Gastroesophageal sphincter (tissue), 4 donors: ENCODE measurements at regions not wholly inside any gene's neighbourhood (a gene's known extent, or its start where the extent isn't known, plus 50 kb on each side); places are given as distances from the start of the nearest gene placed in this dataset.
"Not testable (repeated sequence)": the region's sequence is repeated elsewhere in the genome, so short reads cannot be mapped to it uniquely, and the experiment has no call there.

ENCODE experiments used
- ATAC-seq: fragments of 150-250 bp; one replicate; pipeline ENCODE4 v1.9.1; 2016; ENCODE audit warnings: mild to moderate bottlenecking, moderate library complexity
- H3K27ac ChIP-seq, 4 donors: fragments of 200-600 bp; sonication (generic) in 3 of 4; 1 replicate in 3 of 4; 2 replicates in 1 of 4; pipeline ENCODE4 v1.5.1; 2016 to 2019
- H3K27me3 ChIP-seq: fragments of 200-600 bp; sonication (generic); one replicate; pipeline ENCODE4 v1.5.1; 2019
- H3K36me3 ChIP-seq, 2 donors: fragments of 200-600 bp; sonication (generic); one replicate each; pipeline ENCODE4 v1.5.1; 2019; ENCODE audit warnings: control low read depth in 1 of 2
- H3K4me1 ChIP-seq, 3 donors: fragments of 200-600 bp; sonication (generic); 1 replicate in 2 of 3; 2 replicates in 1 of 3; pipeline ENCODE4 v1.5.1; 2016 to 2019; ENCODE audit warnings: control low read depth in 2 of 3
- H3K4me3 ChIP-seq, 2 donors: fragments of 200-600 bp; sonication (generic); one replicate each; pipeline ENCODE4 v1.5.1; 2019; ENCODE audit warnings: mild to moderate bottlenecking in 1 of 2, moderate library complexity in 1 of 2
- H3K9me3 ChIP-seq, 3 donors: fragments of 200-600 bp; sonication (generic); one replicate each; pipeline ENCODE4 v1.5.1; 2017 to 2019; ENCODE audit warnings: control low read depth in 2 of 3
- CTCF ChIP-seq, 4 experiments: fragments of 200-600 bp in 2 of 4; fragments of 450-650 bp in 2 of 4; sonication (generic) in 1 of 4; IDR thresholded peaks; one replicate each; pipeline ENCODE4 v1.5.1; 2017 to 2019; ENCODE audit warnings: antibody characterized with exemption in 4 of 4, mild to moderate bottlenecking in 2 of 4, moderate library complexity in 2 of 4
- EP300 ChIP-seq: sonication (generic); formaldehyde crosslinking; IDR thresholded peaks from one replicate; pipeline ENCODE4 v1.6.1; 2017; ENCODE audit warnings: antibody characterized with exemption, mild to moderate bottlenecking
- POLR2A ChIP-seq, 2 donors: fragments of 450-650 bp; IDR thresholded peaks; one replicate each; pipeline ENCODE4 v1.6.1; 2017; ENCODE audit warnings: antibody characterized with exemption in 2 of 2, mild to moderate bottlenecking in 2 of 2, moderate library complexity in 1 of 2
- POLR2AphosphoS5 ChIP-seq: sonication (generic); formaldehyde crosslinking; IDR thresholded peaks from one replicate; pipeline ENCODE4 v1.6.1; 2017; ENCODE audit warnings: antibody characterized with exemption
- WGBS, 2 donors: methylation state at CpG; one replicate each; pipeline ENCODE4 v1.1.5; 2018; ENCODE audit warnings: low coverage in 1 of 2; 5-methylcytosine and 5-hydroxymethylcytosine counted together

GRCh38 chr12:107513184-107513583 lies 172.4 kb upstream of the PWP1 start:
- Histone ChIP-seq H3K9me3 (no peaks in the 10 kb centered on the region), H3K36me3 (no peaks in the 10 kb centered on the region), H3K27ac (no peak overlapping the region), H3K4me1 (no peaks in the 10 kb centered on the region), H3K27me3 (peaks cover 7% of the 10 kb centered on the region), H3K4me3 (no peak overlapping the region)
- 73 to 76% methylated on average over 5 of the region's 5 CpGs for WGBS, 2 donors
- no peak for TF ChIP-seq POLR2A (IDR thresholded peaks at IDR 0.05)
- TF ChIP-seq POLR2AphosphoS5 = no peak
- ATAC-seq = no peak

GRCh38 chr12:107513636-107514400 lies 171.8 kb upstream of the PWP1 start:
- Histone ChIP-seq H3K36me3 (no peaks in the 10 kb centered on the region), H3K27ac (no peak overlapping the region), H3K4me1 (no peaks in the 10 kb centered on the region), H3K27me3 (peaks cover 2% of the 10 kb centered on the region), H3K4me3 (no peak overlapping the region), H3K9me3 (no peaks in the 10 kb centered on the region)
- ATAC-seq = no peak
- 65% methylated on average over 3 of the region's 3 CpGs; no CpG with 5 or more reads in 1 of the 2 donors for WGBS, 2 donors
- TF ChIP-seq CTCF (IDR thresholded peaks at IDR 0.05) (no peak), EP300 (no peak), POLR2AphosphoS5 (no peak), POLR2A (IDR thresholded peaks at IDR 0.05) (no peak)

- peak; percentile 84 for ATAC-seq
- Histone ChIP-seq H3K4me3 (no peak overlapping the region), H3K27ac (peak overlapping the region in 3 of 4 donors; percentile 28 to 64 (median 46)), H3K9me3 (no peaks in the 10 kb centered on the region), H3K27me3 (no peaks in the 10 kb centered on the region), H3K4me1 (no peaks in the 10 kb centered on the region), H3K36me3 (no peaks in the 10 kb centered on the region)
- TF ChIP-seq POLR2A (IDR thresholded peaks at IDR 0.05) (no peak), POLR2AphosphoS5 (peak; percentile 22)
- 71 to 78% methylated on average over 6 to 7 of the region's 7 CpGs for WGBS, 2 donors
These were observed 170.6 kb upstream of the PWP1 start for GRCh38 chr12:107514887-107515445.

GRCh38 chr12:107515446-107515958 lies 170.1 kb upstream of the PWP1 start:
- no peaks in the 10 kb centered on the region for H3K9me3 ChIP-seq
- no peaks in the 10 kb centered on the region for H3K27me3 ChIP-seq
- H3K36me3 ChIP-seq = no peaks in the 10 kb centered on the region
- WGBS, 2 donors = 13 to 45% methylated on average over 1 to 2 of the region's 2 CpGs
- TF ChIP-seq CTCF (IDR thresholded peaks at IDR 0.05) (no peak), POLR2A (IDR thresholded peaks at IDR 0.05) (no peak), EP300 (no peak), POLR2AphosphoS5 (peak; percentile 38)
- peak; percentile 95 for ATAC-seq
- no peaks in the 10 kb centered on the region for H3K4me1 ChIP-seq
- H3K4me3 ChIP-seq = no peak overlapping the region
- peak overlapping the region in 3 of 4 donors; percentile 28 to 64 (median 46) for H3K27ac ChIP-seq

- H3K4me1 ChIP-seq, H3K27ac ChIP-seq, ATAC-seq, H3K9me3 ChIP-seq, H3K36me3 ChIP-seq, H3K4me3 ChIP-seq, H3K27me3 ChIP-seq: not testable (repeated sequence)
- WGBS, 2 donors = 100% methylated on average over 3 of the region's 4 CpGs; no CpG with 5 or more reads in 1 of the 2 donors
These were observed 167.8 kb upstream of the PWP1 start for GRCh38 chr12:107517816-107518215.

GRCh38 chr12:107518868-107519267 lies 166.7 kb upstream of the PWP1 start:
- Histone ChIP-seq H3K36me3 (no peaks in the 10 kb centered on the region), H3K4me1 (no peaks in the 10 kb centered on the region), H3K9me3 (peaks cover 0 to 9% (median 0%) of the 10 kb centered on the region in 3 donors), H3K27me3 (no peaks in the 10 kb centered on the region), H3K4me3 (no peak overlapping the region), H3K27ac (no peak overlapping the region)
- WGBS, 2 donors = 84 to 89% methylated on average over 4 of the region's 4 CpGs
- TF ChIP-seq CTCF (IDR thresholded peaks at IDR 0.05) = no peak
- no peak for TF ChIP-seq POLR2A (IDR thresholded peaks at IDR 0.05)
- no peak for ATAC-seq
